Hepatocyte (in vitro differentiated cells): ENCODE measurements at regions not wholly inside any gene's neighbourhood (a gene's known extent, or its start where the extent isn't known, plus 50 kb on each side); places are given as distances from the start of the nearest gene placed in this dataset.

Source experiments
- DNase-seq: peaks from one replicate; pipeline ENCODE4 v3.0.0-alpha.2; 2016; ENCODE audit warnings: low spot score
- H2AFZ ChIP-seq: fragments of 200-600 bp; sonication (generic); 2 replicates; pipeline ENCODE4 v1.6.0; 2016; ENCODE audit warnings: antibody characterized with exemption, mild to moderate bottlenecking
- H3K27ac ChIP-seq: fragments of 200-600 bp; sonication (generic); 2 replicates; pipeline ENCODE4 v1.5.1; 2016; ENCODE audit warnings: mild to moderate bottlenecking
- H3K27me3 ChIP-seq: fragments of 200-600 bp; sonication (generic); 2 replicates; pipeline ENCODE4 v1.6.1; 2016
- H3K36me3 ChIP-seq: fragments of 200-600 bp; sonication (generic); replicated peaks from 2 replicates; pipeline ENCODE4 v1.5.1; 2016; ENCODE audit warnings: low read depth; ENCODE audit not compliant: insufficient read depth
- H3K4me1 ChIP-seq: fragments of 200-600 bp; sonication (generic); 2 replicates; pipeline ENCODE4 v1.5.1; 2016; ENCODE audit warnings: mild to moderate bottlenecking, moderate library complexity; ENCODE audit not compliant: insufficient read depth
- H3K4me2 ChIP-seq: fragments of 200-600 bp; sonication (generic); 2 replicates; pipeline ENCODE4 v1.6.0; 2016
- H3K4me3 ChIP-seq: fragments of 200-600 bp; sonication (generic); 2 replicates; pipeline ENCODE4 v1.5.1; 2016; ENCODE audit warnings: mild to moderate bottlenecking
- H3K79me2 ChIP-seq: fragments of 200-600 bp; sonication (generic); 2 replicates; pipeline ENCODE4 v1.6.0; 2017; ENCODE audit warnings: mild to moderate bottlenecking
- H3K9me2 ChIP-seq: fragments of 200-600 bp; sonication (generic); replicated peaks from 2 replicates; pipeline ENCODE4 v1.6.0; 2017; ENCODE audit warnings: mild to moderate bottlenecking; ENCODE audit not compliant: insufficient read depth
- H3K9me3 ChIP-seq: fragments of 200-600 bp; sonication (generic); 2 replicates; pipeline ENCODE4 v1.5.1; 2016; ENCODE audit warnings: low read depth, mild to moderate bottlenecking
- H4K20me1 ChIP-seq: fragments of 200-600 bp; sonication (generic); 2 replicates; pipeline ENCODE4 v1.6.0; 2016; ENCODE audit warnings: mild to moderate bottlenecking; ENCODE audit not compliant: insufficient read depth, poor library complexity, severe bottlenecking
- CTCF ChIP-seq: fragments of 200-600 bp; sonication (generic); IDR thresholded peaks from 2 replicates; pipeline ENCODE4 v1.5.1; 2016; ENCODE audit warnings: antibody characterized with exemption, mild to moderate bottlenecking; ENCODE audit not compliant: poor library complexity
- EZH2 ChIP-seq: fragments of 200-600 bp; sonication (generic); IDR thresholded peaks from 2 replicates; pipeline ENCODE4 v1.6.1; 2016; ENCODE audit warnings: antibody characterized with exemption, mild to moderate bottlenecking, borderline replicate concordance
- EZH2phosphoT487 ChIP-seq: fragments of 200-600 bp; sonication (generic); IDR thresholded peaks from one replicate; pipeline ENCODE4 v1.6.1; 2018; ENCODE audit warnings: antibody characterized with exemption, mild to moderate bottlenecking, low read depth, moderate library complexity; ENCODE audit not compliant: unreplicated experiment, severe bottlenecking
- WGBS: methylation state at CpG from one replicate; pipeline ENCODE4 v1.1.6; 2016; ENCODE audit warnings: low lambda C conversion rate; ENCODE audit errors: missing lambda C conversion rate; 5-methylcytosine and 5-hydroxymethylcytosine counted together

DNA sequence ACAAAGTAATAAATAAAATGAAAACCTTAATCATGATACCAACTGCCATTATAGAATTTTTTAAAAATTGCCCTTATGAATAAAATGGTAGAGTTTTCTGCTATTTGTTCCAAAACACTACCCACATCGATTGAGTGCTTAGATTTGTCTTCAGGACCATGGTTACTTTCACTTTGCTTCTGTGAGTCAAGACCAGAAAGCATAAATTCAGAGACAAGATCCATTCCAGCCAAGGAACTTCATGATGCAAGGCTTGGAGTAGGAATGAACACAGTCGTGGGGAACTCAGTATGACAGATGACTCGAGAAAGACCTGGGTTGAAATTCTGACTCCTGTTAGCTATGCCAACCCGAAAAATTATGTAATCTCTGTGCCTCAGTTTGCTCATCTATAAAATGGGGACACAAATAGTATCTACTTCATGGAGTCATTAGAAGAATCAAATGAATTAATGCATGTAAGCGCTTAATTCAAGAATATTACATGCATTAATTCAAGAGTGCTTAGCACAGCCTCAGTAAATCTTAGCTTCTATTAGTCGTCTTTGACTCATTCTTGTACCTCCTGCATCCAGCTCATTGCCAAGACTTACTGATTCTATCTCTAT lies 72.5 kb upstream of the MYLIP start:
- Histone ChIP-seq H3K4me3 (no peak overlapping the region), H3K9me2 (no peaks in the 10 kb centered on the region), H3K36me3 (no peaks in the 10 kb centered on the region), H3K4me1 (no peaks in the 10 kb centered on the region), H3K27ac (no peak overlapping the region), H3K9me3 (no peaks in the 10 kb centered on the region), H3K27me3 (no peaks in the 10 kb centered on the region), H4K20me1 (no peaks in the 10 kb centered on the region), H3K4me2 (peak overlapping the region; percentile 32), H3K79me2 (no peaks in the 10 kb centered on the region), H2AFZ (no peak overlapping the region)
- TF ChIP-seq EZH2 = no peak
- no peak for TF ChIP-seq CTCF
- TF ChIP-seq EZH2phosphoT487 = no peak
- WGBS = 89% methylated on average over 6 of the region's 6 CpGs
- DNase-seq = no peak

DNA sequence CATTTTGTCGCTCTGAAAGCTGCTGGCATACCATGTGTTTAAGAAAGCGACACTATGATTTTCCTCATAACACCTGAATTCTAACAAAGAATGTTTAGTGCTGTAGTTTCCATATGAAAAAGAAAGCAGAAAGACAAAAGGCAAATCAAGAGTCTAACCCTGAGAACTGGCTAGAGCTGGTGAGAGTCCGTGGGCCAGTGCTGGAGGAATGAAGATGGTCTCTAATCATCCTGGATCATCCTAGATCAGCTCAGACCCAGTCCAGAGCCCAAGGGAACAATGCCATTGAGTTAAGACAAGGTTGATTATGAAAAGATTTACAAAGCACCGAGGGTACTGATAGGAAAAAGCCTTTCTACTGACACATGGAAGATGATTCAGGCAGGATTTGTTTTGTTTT lies 73.0 kb upstream of the MYLIP start:
- TF ChIP-seq CTCF (no peak), EZH2 (no peak), EZH2phosphoT487 (no peak)
- H3K79me2 ChIP-seq = no peaks in the 10 kb centered on the region
- DNase-seq = no peak
- WGBS = 70% methylated on average over 4 of the region's 4 CpGs
- no peak overlapping the region for H3K27ac ChIP-seq
- no peaks in the 10 kb centered on the region for H4K20me1 ChIP-seq
- H3K4me2 ChIP-seq = peak overlapping the region; percentile 32
- no peaks in the 10 kb centered on the region for H3K27me3 ChIP-seq
- H3K9me3 ChIP-seq = no peaks in the 10 kb centered on the region
- no peaks in the 10 kb centered on the region for H3K4me1 ChIP-seq
- no peaks in the 10 kb centered on the region for H3K36me3 ChIP-seq
- H3K9me2 ChIP-seq = no peaks in the 10 kb centered on the region
- no peak overlapping the region for H2AFZ ChIP-seq
- no peak overlapping the region for H3K4me3 ChIP-seq

- no peaks in the 10 kb centered on the region for H4K20me1 ChIP-seq
- no peaks in the 10 kb centered on the region for H3K4me1 ChIP-seq
- no peaks in the 10 kb centered on the region for H3K9me3 ChIP-seq
- H2AFZ ChIP-seq = no peak overlapping the region
- no peaks in the 10 kb centered on the region for H3K27me3 ChIP-seq
- no peak for DNase-seq
- H3K9me2 ChIP-seq = no peaks in the 10 kb centered on the region
- no peaks in the 10 kb centered on the region for H3K79me2 ChIP-seq
- H3K4me3 ChIP-seq = no peak overlapping the region
- no peak overlapping the region for H3K27ac ChIP-seq
- H3K4me2 ChIP-seq = no peak overlapping the region
- TF ChIP-seq EZH2 = no peak
- TF ChIP-seq EZH2phosphoT487 = no peak
- no peak for TF ChIP-seq CTCF
- no peaks in the 10 kb centered on the region for H3K36me3 ChIP-seq
Measured at GRCh38 chr6:16049168-16049567, 79.7 kb upstream of the MYLIP start.

GRCh38 chr6:16048221-16048620 lies 80.7 kb upstream of the MYLIP start:
- no peaks in the 10 kb centered on the region for H3K36me3 ChIP-seq
- TF ChIP-seq EZH2 (no peak), EZH2phosphoT487 (no peak), CTCF (no peak)
- H3K4me2 ChIP-seq = no peak overlapping the region
- no peaks in the 10 kb centered on the region for H3K79me2 ChIP-seq
- DNase-seq = no peak
- H4K20me1 ChIP-seq = no peaks in the 10 kb centered on the region
- H3K27ac ChIP-seq = no peak overlapping the region
- no peaks in the 10 kb centered on the region for H3K9me2 ChIP-seq
- no peaks in the 10 kb centered on the region for H3K9me3 ChIP-seq
- no peaks in the 10 kb centered on the region for H3K4me1 ChIP-seq
- WGBS = 93% methylated on average over 3 of the region's 3 CpGs
- no peaks in the 10 kb centered on the region for H3K27me3 ChIP-seq
- H2AFZ ChIP-seq = no peak overlapping the region
- no peak overlapping the region for H3K4me3 ChIP-seq
